K562 (cell line): ENCODE measurements at regions not wholly inside any gene's neighbourhood (a gene's known extent, or its start where the extent isn't known, plus 50 kb on each side); places are given as distances from the start of the nearest gene placed in this dataset.

Experiments used
- ATAC-seq: fragments of 200-7000 bp; cut with Tn5 transposase; 3 replicates; pipeline ENCODE4 v1.9.1; 2020; ENCODE audit warnings: moderate library complexity
- BruUV-seq: library from RNA; stranded (reverse); fragments of 400-500 nt; replicated peaks from 2 replicates; lab custom pipeline; 2021; lab: Mats Ljungman, UMichigan
- CTCF ChIA-PET: fragments of 300-600 bp; formaldehyde crosslinking; extraction: SDS; loops from one replicate; lab custom pipeline; 2021; ENCODE audit warnings: low intra/inter-chr PET ratio; lab: Yijun Ruan, JAX
- POLR2A ChIA-PET: fragments of 300-600, 350-650 bp; sonication (Branson Sonifier 250); formaldehyde crosslinking; extraction: SDS; loops from one replicate; lab custom pipeline; 2021; ENCODE audit warnings: antibody characterized with exemption, inconsistent platforms; lab: Yijun Ruan, JAX
- DNase-seq, 4 experiments: peaks; one replicate each; pipeline versions ENCODE4 v3.0.0 to v3.0.0-alpha.2; 2011 to 2018; ENCODE audit warnings: low spot score in 3 of 4, mixed read lengths in 3 of 4; ENCODE audit errors: extremely low read depth in 1 of 4
- FAIRE-seq: peaks from 2 replicates; lab custom pipeline; 2011; peaks lifted over from hg19 to GRCh38; lab: Jason Lieb, UNC
- H2AFZ ChIP-seq: 2 replicates; pipeline ENCODE4 v1.6.0; 2011; ENCODE audit warnings: low read depth, low read length, control low read depth, inconsistent platforms
- H3K27ac ChIP-seq: fragments of 200-600 bp; 3 replicates; pipeline ENCODE4 v1.8.0; 2011; ENCODE audit warnings: low read depth, mild to moderate bottlenecking, control low read depth, inconsistent platforms, low read length, moderate library complexity, mixed read lengths; ENCODE audit errors: extremely low read depth
- H3K27me3 ChIP-seq, 2 experiments: fragments of 300-600 bp in 1 of 2; 2 replicates in 1 of 2; 3 replicates in 1 of 2; pipeline versions ENCODE4 v1.6.0 to v1.8.0; 2011; ENCODE audit warnings: inconsistent platforms in 2 of 2, low read length in 2 of 2, mild to moderate bottlenecking in 1 of 2, mixed read lengths in 1 of 2, moderate library complexity in 1 of 2; ENCODE audit not compliant: control insufficient read depth in 2 of 2, insufficient read depth in 2 of 2
- H3K36me3 ChIP-seq: fragments of 300-600 bp; 3 replicates; pipeline ENCODE4 v1.8.0; 2011; ENCODE audit warnings: mild to moderate bottlenecking, low read length, inconsistent platforms; ENCODE audit not compliant: control insufficient read depth, insufficient read depth
- H3K4me1 ChIP-seq, 2 experiments: fragments of 200-600 bp in 1 of 2; replicated peaks in 1 of 2; 2 replicates in 1 of 2; 3 replicates in 1 of 2; pipeline versions ENCODE4 v1.5.1 to v1.8.0; 2011; ENCODE audit warnings: inconsistent platforms in 2 of 2, low read length in 2 of 2, mild to moderate bottlenecking in 1 of 2, mixed read lengths in 1 of 2, moderate library complexity in 1 of 2; ENCODE audit not compliant: control insufficient read depth in 2 of 2, insufficient read depth in 2 of 2
- H3K4me2 ChIP-seq: 2 replicates; pipeline ENCODE4 v1.6.1; 2011; ENCODE audit warnings: low read length, control low read depth, inconsistent platforms, mixed read lengths; ENCODE audit not compliant: insufficient read depth
- H3K4me3 ChIP-seq: fragments of 200-600 bp; sonication (generic), shearing (Covaris generic); 2 replicates; pipeline ENCODE4 v1.5.1; 2016; ENCODE audit warnings: control low read depth, inconsistent platforms
- H3K79me2 ChIP-seq: fragments of 200-600 bp; 3 replicates; pipeline ENCODE4 v1.8.0; 2011; ENCODE audit warnings: low read length, inconsistent platforms; ENCODE audit not compliant: control insufficient read depth, insufficient read depth
- H3K9ac ChIP-seq, 2 experiments: 2 replicates each; pipeline versions ENCODE4 v1.6.0 to v1.6.1; 2011; ENCODE audit warnings: low read depth in 2 of 2, low read length in 2 of 2, control low read depth in 1 of 2, inconsistent platforms in 1 of 2, mild to moderate bottlenecking in 1 of 2, mixed read lengths in 1 of 2; ENCODE audit not compliant: insufficient read depth in 1 of 2
- H3K9me1 ChIP-seq: one replicate; pipeline ENCODE4 v1.6.0; 2011; ENCODE audit warnings: inconsistent platforms, mild to moderate bottlenecking, low read length, moderate library complexity; ENCODE audit not compliant: control insufficient read depth, insufficient read depth
- H3K9me3 ChIP-seq: replicated peaks from 2 replicates; pipeline ENCODE4 v1.5.1; 2011; ENCODE audit warnings: low read depth, low read length, inconsistent platforms; ENCODE audit not compliant: control insufficient read depth, insufficient read depth
- H4K20me1 ChIP-seq: replicated peaks from 2 replicates; pipeline ENCODE4 v1.6.1; 2011; ENCODE audit warnings: low read length, inconsistent platforms, mixed read lengths; ENCODE audit not compliant: control insufficient read depth, insufficient read depth
- CCNT2 ChIP-seq: IDR thresholded peaks from 2 replicates; pipeline ENCODE4 v1.6.1; 2011; ENCODE audit warnings: borderline replicate concordance, low read depth, mild to moderate bottlenecking, moderate library complexity, mixed read lengths, low read length; ENCODE audit not compliant: insufficient read length; ENCODE audit errors: extremely low read depth
- DDX20 ChIP-seq: fragments of 450-650 bp; IDR thresholded peaks from 2 replicates; pipeline ENCODE4 v1.6.1; 2016; ENCODE audit warnings: missing genetic modification characterization, low read depth, mild to moderate bottlenecking, missing compliant biosample characterization, moderate library complexity
- GABPB2 ChIP-seq: fragments of 250-450 bp; sonication (Bioruptor Pico); conservative IDR thresholded peaks from 2 replicates; pipeline ENCODE4 v1.5.1; 2021; ENCODE audit warnings: mild to moderate bottlenecking
- MCM2 ChIP-seq: fragments of 450-650 bp; IDR thresholded peaks from 2 replicates; pipeline ENCODE4 v1.6.1; 2017; ENCODE audit warnings: low read depth, mild to moderate bottlenecking
- NBN ChIP-seq: fragments of 450-650 bp; IDR thresholded peaks from 2 replicates; pipeline ENCODE4 v1.6.1; 2016; ENCODE audit warnings: low read depth, mild to moderate bottlenecking
- NFE2 ChIP-seq: IDR thresholded peaks from 2 replicates; pipeline ENCODE4 v1.6.1; 2014; ENCODE audit warnings: antibody characterized with exemption, low read depth
- POLR2H ChIP-seq: IDR thresholded peaks from 2 replicates; pipeline ENCODE4 v1.6.1; 2016; ENCODE audit warnings: missing genetic modification characterization, low read depth, mild to moderate bottlenecking, control low read depth, missing compliant biosample characterization, moderate library complexity
- PTRF ChIP-seq: fragments of 450-650 bp; IDR thresholded peaks from 2 replicates; pipeline ENCODE4 v1.6.1; 2016; ENCODE audit warnings: mild to moderate bottlenecking, missing genetic modification characterization, missing compliant biosample characterization
- ZNF311 ChIP-seq: fragments of 250-450 bp; sonication (Bioruptor Pico); IDR thresholded peaks from 2 replicates; pipeline ENCODE4 v1.4.0; 2020; ENCODE audit warnings: mild to moderate bottlenecking, moderate library complexity
- WGBS: fragments of 100-300 bp; shearing (Covaris generic); methylation state at CpG from one replicate; pipeline ENCODE4 v1.1.6; 2016; ENCODE audit warnings: low coverage, mixed read lengths; ENCODE audit not compliant: insufficient coverage; ENCODE audit errors: missing lambda C conversion rate; 5-methylcytosine and 5-hydroxymethylcytosine counted together
- in situ Hi-C: fragments of 300-500 bp; cut with MboI; formaldehyde crosslinking; loops from 4 replicates; pipeline ENCODE4 v1.15.0; 2018; ENCODE audit warnings: inconsistent platforms, mixed read lengths
- intact Hi-C: fragments of 100-400 bp; cut with micrococcal nuclease; formaldehyde crosslinking; loops from 2 replicates; pipeline ENCODE4 v1.14.2; 2022
- TF ChIP-seq, protein P1 (sequence below), 2 experiments: fragments of 450-650 bp in 1 of 2; IDR thresholded peaks; 2 replicates each; pipeline ENCODE4 v1.6.1; 2011 to 2017; ENCODE audit warnings: low read depth in 2 of 2, antibody characterized with exemption in 1 of 2, borderline replicate concordance in 1 of 2, low read length in 1 of 2, mild to moderate bottlenecking in 1 of 2, mixed read lengths in 1 of 2; ENCODE audit not compliant: control insufficient read depth in 1 of 2
- TF ChIP-seq, protein P2 (sequence below): fragments of 450-650 bp; IDR thresholded peaks from 2 replicates; pipeline ENCODE4 v1.6.1; 2016; ENCODE audit warnings: antibody characterized with exemption

DNA sequence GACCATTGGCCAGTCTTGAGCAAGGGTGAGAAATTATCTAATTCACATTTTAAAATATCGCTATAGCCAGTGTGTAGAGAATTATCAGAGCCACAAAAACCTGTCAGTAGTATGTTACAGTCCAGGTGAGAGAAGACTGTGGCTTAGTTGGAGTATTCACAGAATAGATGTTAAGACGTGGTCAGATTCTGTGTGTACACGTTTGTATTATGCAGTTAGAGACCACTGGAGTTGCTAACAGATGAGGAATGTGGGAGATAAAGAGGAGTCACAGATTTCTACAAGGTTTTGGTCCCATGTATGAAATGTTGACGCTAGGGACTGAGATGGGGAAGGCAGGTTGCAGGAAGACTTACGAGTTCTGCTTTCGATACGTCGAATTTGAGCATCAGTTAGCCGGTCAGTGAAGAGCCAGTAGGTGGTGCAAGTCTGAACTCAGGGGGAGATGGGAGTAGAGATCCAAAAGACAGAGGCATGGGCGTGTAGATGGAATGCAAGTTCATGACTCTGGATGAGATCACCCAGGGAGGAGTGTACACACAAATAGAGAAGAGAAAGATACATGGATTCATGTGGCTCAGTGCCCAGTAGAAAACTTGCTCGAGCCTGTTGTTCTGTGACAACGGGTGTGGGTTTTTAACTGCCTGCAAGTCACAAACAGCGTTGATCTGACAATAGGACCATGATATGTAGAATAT, 114.8 kb upstream of the FLRT2 start:
- BruUV-seq, result no TSS peak
- no peak for DNase-seq
- Histone ChIP-seq H3K4me1 (no peaks in the 10 kb centered on the region), H4K20me1 (no peaks in the 10 kb centered on the region), H3K27ac (no peak overlapping the region), H3K9me1 (no peaks in the 10 kb centered on the region), H3K9me3 (no peaks in the 10 kb centered on the region), H2AFZ (no peak overlapping the region), H3K36me3 (no peaks in the 10 kb centered on the region), H3K4me2 (no peak overlapping the region), H3K4me3 (no peak overlapping the region), H3K9ac (no peak overlapping the region), H3K79me2 (no peaks in the 10 kb centered on the region), H3K27me3 (no peaks in the 10 kb centered on the region)
- in situ Hi-C loops, result no loop called here
- ChIA-PET POLR2A (no interaction called here), CTCF (no interaction called here)
- WGBS, result 0% methylated on average over 11 of the region's 13 CpGs
- TF ChIP-seq GABPB2 (CRISPR knock-in tag) (no peak), NBN (no peak), DDX20 (tag) (no peak), POLR2H (tag) (no peak)
- FAIRE-seq, result no peak
- ATAC-seq, result no peak
- intact Hi-C loops, result no loop called here

DNA sequence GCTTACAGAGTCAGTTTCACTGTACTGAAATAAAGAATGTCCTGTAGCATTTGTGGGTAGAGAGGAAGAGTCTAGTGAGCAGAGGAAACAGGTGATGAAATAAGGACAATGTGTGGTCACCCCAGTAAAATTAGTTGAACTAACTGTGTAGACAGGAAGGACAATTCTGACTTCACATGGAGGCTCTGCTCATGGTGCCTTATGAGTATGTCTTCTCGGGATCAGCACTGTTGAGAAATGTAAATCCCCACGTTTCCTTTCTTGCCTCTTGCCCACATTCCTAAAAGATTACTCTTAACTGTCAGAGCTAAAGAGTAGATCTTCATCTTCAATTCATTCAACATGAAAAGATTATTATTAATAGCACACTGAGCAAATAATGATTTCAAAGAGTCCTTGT, 113.2 kb upstream of the FLRT2 start:
- H3K4me1 ChIP-seq, result no peaks in the 10 kb centered on the region
- H4K20me1 ChIP-seq, result no peaks in the 10 kb centered on the region
- H3K4me3 ChIP-seq, result no peak overlapping the region
- H3K79me2 ChIP-seq, result no peaks in the 10 kb centered on the region
- CTCF ChIA-PET, result no interaction called here
- DNase-seq (no peak), ATAC-seq (no peak), FAIRE-seq (no peak)
- no peaks in the 10 kb centered on the region for H3K36me3 ChIP-seq
- no peak overlapping the region for H3K27ac ChIP-seq
- intact Hi-C loops, result no loop called here
- H3K9me1 ChIP-seq, result no peaks in the 10 kb centered on the region
- H3K9me3 ChIP-seq, result no peaks in the 10 kb centered on the region
- no TSS peak for BruUV-seq
- in situ Hi-C loops, result no loop called here
- no peak overlapping the region for H3K9ac ChIP-seq
- no peak overlapping the region for H2AFZ ChIP-seq
- POLR2A ChIA-PET, result no interaction called here
- no peaks in the 10 kb centered on the region for H3K27me3 ChIP-seq
- no peak overlapping the region for H3K4me2 ChIP-seq
- 0% methylated on average over 2 of the region's 2 CpGs for WGBS
- TF ChIP-seq, protein P1, sequence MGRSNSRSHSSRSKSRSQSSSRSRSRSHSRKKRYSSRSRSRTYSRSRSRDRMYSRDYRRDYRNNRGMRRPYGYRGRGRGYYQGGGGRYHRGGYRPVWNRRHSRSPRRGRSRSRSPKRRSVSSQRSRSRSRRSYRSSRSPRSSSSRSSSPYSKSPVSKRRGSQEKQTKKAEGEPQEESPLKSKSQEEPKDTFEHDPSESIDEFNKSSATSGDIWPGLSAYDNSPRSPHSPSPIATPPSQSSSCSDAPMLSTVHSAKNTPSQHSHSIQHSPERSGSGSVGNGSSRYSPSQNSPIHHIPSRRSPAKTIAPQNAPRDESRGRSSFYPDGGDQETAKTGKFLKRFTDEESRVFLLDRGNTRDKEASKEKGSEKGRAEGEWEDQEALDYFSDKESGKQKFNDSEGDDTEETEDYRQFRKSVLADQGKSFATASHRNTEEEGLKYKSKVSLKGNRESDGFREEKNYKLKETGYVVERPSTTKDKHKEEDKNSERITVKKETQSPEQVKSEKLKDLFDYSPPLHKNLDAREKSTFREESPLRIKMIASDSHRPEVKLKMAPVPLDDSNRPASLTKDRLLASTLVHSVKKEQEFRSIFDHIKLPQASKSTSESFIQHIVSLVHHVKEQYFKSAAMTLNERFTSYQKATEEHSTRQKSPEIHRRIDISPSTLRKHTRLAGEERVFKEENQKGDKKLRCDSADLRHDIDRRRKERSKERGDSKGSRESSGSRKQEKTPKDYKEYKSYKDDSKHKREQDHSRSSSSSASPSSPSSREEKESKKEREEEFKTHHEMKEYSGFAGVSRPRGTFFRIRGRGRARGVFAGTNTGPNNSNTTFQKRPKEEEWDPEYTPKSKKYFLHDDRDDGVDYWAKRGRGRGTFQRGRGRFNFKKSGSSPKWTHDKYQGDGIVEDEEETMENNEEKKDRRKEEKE (IDR thresholded peaks at IDR 0.05; ENCODE audit: borderline replicate concordance in 1 of 2, control insufficient read depth in 1 of 2, low read depth in 2 of 2, low read length in 1 of 2), result no peak
- no peak for TF ChIP-seq CCNT2
- no peak for TF ChIP-seq NFE2
- TF ChIP-seq ZNF311 (CRISPR knock-in tag), result no peak
- TF ChIP-seq, protein P2, sequence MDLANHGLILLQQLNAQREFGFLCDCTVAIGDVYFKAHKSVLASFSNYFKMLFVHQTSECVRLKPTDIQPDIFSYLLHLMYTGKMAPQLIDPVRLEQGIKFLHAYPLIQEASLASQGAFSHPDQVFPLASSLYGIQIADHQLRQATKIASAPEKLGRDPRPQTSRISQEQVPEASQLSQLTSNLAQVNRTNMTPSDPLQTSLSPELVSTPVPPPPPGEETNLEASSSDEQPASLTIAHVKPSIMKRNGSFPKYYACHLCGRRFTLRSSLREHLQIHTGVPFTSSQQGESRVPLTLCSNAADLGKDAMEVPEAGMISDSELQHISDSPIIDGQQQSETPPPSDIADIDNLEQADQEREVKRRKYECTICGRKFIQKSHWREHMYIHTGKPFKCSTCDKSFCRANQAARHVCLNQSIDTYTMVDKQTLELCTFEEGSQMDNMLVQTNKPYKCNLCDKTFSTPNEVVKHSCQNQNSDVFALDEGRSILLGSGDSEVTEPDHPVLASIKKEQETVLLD, result no peak
- TF ChIP-seq MCM2, result no peak
- no peak for TF ChIP-seq PTRF (tag)
